GM21717 (cell line): ENCODE measurements at regions not wholly inside any gene's neighbourhood (a gene's known extent, or its start where the extent isn't known, plus 50 kb on each side); places are given as distances from the start of the nearest gene placed in this dataset.

Source experiments
- ATAC-seq: cut with Tn5 transposase; IDR thresholded peaks from one replicate; pipeline ENCODE4 v1.9.1; 2021; ENCODE audit warnings: mild to moderate bottlenecking, moderate library complexity; ENCODE audit not compliant: unreplicated experiment

DNA sequence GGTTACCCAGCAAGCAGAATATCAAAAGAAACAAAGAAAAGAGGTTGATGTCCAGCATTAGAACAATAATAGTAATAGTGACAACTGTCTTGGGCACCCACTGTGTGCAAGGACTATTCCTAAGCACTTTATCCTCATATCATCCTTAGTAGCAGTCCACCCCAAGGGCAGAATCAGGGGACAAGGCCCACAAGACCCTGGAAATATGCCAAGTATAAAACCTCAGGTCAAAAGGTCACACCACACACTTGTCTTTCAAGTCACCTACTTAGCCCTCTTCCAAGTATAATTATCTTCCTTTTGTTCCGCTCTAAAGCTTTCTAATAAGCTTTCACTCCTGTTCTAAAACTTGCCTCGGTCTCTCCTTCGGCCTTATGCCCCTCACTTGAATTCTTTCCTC, 124.0 kb upstream of the STT3B start:
- ATAC-seq: no peak

DNA sequence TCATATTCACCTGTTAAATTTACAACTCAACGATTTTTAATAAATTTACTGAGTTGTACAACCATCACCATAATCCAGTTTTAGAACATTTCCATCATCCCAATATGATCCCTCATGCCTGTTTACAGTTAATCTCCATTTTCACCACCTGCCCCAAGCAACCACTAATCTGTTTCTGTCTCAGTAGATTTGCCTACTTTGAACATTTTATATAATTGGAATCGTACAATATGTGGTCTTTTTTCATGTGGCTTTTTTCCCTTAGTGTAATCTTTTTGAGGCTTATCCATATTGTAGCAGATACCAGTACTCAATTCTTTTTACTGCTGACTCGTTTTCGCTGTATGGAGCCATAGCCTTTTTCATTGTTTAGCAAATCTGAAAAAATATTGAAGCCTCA, 123.3 kb upstream of the STT3B start:
- no peak for ATAC-seq

DNA sequence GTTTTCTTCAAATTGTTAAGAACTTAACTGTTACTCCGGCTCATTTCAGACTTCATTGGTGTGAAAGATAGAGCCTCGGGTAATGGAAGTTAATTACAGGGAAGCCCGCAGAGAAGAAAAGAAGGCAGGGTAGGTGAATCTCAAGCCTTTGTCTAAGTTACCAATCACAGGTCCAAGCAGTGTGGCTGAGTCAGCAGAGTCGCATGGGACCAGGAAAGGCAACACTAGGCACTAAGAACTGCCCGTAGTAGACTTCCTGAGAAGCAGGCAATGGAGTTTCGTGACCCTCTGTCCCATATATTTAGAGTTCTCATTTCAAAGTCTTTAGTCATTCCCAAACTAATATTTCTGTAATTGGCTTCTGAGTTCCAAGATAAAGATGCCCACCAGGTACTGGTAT, 122.9 kb upstream of the STT3B start:
- no peak for ATAC-seq

DNA sequence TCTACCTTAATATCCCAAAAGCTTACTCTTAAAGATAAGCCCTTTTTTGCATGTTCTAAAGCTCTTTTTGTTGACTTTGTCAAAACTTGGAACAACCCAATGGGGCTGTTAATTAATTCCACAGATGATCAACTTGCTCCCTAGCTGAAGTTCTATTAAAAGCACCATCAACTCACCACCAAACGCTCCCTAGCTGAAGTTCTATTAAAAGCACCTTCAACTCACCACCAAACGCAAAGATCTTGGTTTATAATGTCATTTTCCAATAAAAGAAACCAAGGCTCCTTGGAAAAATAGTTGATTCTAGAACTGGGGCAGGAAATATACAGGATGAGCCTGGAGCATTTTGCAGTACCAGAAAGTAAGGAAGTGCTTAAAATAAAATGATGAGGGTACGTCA, 122.3 kb upstream of the STT3B start:
- ATAC-seq: no peak

DNA sequence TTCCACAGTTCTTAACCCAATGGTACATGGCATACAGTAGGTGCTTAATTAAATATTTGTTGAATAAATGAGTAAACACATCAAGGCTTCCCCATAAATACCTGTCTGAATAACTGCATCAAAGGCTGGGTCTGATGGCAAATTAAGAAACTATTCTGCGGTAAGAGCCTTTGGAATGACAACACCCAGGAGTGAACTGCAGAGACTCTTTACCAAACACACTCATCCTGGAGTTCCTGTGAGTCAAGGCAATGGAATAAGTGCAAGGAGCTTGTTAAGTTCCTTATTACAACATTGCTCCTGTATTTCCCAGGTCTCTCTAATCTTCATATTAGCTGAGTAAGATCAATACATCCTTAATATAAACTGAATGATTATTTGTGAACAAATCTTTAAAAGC, 119.9 kb upstream of the STT3B start:
- no peak for ATAC-seq

DNA sequence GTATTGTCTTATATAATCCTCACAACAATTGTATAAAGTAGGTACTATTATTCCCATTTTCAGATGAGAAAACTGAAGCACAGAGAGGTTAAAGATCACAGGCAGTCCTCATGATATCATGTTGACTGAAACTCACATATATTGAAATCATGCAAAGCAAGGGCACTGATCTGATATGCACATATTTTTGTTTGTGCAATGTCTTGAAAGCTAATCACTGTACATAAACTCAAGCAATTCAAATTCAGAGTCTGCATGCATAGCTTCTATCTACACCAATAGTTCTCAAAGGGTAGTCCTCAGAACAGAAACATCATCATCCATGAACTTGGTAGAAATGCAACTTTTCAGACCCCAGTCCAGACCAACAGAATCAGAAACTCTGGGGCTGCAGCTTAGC, 119.2 kb upstream of the STT3B start:
- no peak for ATAC-seq

DNA sequence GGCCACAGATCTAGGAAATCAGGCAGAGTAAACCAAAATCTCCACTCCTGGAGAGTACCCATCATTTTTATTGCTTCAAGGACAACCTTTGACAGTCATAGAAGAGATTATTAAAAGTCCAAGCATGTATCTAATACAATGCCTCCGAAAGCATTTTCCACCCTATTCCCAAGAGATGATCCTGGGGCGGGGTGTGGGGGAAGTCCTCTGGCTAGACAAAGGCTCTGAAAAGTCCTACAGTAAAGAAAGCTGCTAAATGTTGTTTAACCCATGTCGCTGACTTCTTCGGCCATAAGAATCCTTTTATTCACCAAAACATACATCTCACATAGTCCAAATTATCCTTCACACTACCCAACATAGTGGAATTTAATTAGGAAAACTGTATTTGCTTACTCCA, 115.7 kb upstream of the STT3B start:
- ATAC-seq: no peak

DNA sequence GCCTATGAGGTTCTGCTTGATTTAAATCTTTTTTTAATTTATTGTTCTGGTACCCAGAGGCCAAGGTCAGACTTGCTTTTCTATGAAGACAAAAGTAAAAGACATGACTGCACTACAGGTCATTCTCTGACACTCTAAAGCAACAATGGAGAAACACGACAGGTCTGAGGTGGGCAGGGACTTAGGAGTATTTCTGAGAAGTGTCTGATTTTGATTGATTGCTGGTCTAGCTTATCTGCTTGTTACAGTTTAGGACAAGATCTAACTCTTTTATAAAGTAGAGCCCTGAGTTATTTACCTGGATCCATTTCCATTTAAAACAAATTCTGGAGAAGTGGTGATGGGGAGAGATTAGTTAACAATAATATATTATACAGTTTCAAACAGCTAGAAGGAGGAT, 115.2 kb upstream of the STT3B start:
- no peak for ATAC-seq

DNA sequence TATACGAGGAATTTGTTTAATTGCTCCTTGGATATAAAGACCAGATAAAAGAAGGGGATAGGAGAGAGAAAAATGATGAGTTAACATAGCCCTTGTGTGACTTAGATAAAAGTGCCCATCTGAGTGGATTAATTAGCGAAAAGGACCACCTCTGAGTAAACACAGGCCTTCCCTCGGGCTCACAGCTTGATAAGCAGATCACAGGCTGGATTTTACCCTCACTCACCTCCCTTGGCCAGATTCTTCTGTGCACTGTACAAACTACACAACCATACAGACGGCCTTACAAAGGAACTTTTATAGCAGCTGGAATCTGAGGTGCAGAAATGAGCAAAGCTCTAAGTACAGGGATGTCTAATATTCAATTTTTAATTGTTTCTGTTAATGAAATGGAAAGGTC, 112.4 kb upstream of the STT3B start:
- ATAC-seq: no peak

DNA sequence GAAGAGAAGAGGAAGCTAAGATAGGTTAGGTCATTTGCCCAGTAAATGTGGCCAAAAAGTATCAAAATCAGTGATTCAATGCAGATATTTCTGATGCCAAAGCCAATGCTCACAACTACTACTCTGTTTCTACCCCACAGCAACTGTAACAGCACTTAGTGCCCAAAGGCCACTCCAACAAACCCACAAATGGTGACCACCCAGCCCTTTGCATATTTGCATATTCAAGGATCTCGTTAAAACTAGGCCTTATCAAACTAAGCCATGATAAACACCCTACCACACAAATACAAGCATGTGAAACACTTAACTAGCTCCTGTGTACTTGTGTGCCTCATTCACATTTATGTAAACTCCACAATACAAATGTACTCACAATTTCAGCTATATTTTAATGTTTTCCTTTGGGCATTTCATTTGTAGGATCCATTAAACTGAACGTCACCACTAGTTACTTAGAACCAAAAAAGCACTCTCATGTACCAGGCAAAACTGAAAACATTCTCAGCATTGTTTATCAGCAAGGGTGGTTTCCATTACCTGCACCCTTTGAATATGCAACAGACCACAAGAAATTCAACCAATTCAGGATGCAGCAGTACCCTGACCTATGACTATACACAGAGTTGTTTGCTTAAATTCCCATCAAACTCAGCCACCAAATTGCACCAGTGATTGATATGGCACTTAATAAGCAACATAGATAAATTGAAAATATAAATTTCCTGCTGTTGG, 111.2 kb upstream of the STT3B start:
- ATAC-seq: peak; percentile 70

DNA sequence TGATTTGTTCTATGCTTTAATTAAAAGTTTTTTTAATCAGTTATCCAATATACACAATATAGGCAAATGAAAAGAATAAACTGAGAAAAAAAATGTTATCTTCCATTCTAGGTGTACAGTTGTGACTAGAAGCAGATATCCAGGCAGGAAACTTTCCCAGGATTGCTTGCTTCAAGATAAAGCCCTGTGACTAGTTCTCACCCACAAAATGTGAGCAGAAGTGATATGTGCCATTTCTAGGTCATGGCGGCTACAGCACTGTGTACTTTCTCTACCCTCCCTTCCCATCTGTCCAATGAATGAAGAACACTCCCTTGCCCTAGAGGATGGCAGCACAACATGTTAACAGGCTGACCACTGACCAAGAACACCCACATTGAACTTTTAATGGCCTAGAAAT, 110.5 kb upstream of the STT3B start:
- no peak for ATAC-seq

DNA sequence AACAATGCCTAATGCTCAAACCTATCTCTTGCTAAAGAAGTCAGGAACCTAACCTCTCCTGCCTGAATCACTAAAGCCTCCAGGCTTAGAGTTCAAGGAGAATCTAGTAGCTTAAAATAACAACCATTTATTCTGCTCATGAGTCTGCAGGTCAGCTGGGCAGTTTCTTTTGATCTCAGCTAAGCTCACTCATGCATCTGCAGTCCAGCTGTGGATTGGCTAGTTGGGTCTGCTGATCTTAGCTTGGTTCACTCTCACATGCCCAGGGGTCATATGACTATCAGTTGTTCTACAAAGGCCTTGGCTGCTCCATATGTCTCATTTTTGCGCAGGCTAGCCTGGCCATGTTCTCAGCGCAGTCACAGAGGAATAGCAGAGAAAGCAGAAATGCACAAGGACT, 109.2 kb upstream of the STT3B start:
- no peak for ATAC-seq

DNA sequence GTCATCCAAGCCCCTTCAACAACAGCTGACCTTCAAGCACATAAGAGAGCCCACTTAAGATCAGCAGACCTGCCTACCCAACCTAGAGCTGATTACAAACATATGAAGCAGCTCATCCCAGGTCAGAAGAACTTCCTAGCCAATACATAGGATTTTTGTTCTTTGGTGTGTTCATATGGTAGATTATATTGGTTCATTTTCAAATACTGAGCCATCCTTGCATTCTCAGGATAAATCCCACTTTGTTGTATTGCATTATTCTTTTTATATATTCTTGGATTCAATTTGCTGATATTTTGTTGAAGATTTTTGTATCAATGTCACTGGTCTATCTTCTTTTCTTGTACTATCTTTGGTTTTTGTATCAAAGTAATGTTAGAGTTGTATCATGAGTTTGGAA, 107.3 kb upstream of the STT3B start:
- no peak for ATAC-seq

DNA sequence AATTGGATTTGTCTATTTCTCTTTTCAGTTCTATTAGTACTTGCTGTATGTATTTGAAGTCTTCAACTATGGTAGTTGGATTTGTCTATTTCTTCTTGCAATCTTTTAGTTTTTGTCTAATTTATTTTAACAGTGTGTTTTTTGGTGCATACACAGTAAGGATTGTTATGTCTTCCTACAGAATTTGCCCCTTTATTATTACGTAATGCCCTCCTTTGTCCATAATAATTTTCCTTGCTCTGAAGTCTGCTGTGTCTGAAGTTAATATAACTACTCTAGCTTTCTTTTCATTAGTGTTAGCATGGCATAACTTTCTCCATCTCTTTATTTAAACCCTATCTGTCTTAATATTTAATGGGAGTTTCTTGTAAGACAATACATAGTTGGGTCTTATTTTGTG, 105.1 kb upstream of the STT3B start:
- ATAC-seq: no peak

DNA sequence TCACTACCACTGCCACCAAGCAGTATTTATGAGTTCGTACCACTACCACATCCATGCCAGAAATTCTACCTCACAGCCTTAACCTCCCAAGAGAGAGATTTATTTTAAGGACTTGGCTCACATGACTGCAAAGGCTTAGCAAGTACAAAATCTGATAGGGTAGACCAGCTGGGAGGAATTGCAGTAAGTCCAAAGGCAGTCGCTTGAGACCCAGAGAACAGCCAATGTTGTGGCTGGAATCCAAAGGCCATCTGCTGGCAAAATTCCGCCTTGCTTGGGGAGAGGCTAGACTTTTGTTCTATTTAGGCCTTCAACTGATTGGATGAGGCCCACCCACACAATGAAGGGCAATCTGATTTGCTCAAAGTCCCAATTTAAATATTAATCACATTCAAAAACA, 101.4 kb upstream of the STT3B start:
- no peak for ATAC-seq

DNA sequence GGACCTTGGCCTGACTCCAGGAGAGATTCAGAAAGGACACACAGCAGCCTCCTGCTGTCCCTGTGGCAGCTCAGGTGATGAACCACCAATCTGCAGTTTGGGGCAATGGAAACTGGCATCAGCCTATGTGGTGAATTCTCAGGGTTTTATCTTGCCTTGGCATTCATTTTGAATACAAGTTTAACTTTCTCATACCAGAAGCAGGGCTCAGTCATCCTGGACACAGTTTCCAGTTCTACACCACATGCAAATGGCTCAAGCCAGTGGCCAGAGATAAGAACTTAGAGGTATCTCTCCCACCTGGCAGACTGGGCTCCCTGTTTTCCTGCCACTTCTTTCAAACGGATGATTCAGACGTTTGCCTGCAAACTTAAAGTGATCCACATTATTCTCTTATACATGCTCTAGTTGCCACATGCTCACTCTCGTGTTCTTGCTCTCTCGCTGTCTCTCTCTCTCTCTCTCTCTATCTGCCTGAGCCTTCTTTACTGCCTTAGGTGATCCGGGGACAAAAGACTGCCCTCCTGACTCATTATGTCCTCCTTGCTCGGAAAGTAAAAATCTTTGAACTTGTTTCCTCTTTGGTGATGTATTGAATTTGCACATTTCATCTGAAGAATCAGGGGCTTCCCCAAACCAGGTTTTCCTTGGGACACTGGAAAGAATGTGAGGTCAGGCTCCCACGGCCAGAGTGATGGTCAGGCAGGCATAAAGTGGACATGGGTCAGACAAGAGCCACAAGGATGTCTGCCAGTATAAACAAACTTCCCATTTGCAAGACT, 99.6 kb upstream of the STT3B start:
- no peak for ATAC-seq

DNA sequence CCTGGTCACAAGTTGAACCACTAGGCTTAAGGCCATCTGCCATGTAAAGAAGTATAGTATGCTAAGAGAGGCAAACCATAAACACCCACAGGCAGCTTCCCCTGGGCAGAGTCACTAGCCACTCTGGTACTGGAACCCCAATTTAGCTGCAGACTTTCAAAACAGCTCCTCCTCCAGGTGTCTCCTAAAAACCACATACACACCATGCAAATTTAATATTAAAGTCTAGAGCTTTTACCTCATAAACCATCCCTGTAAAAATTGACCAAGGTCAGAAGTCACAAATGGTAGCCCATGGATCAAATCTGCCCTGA, 99.1 kb upstream of the STT3B start:
- ATAC-seq: no peak

DNA sequence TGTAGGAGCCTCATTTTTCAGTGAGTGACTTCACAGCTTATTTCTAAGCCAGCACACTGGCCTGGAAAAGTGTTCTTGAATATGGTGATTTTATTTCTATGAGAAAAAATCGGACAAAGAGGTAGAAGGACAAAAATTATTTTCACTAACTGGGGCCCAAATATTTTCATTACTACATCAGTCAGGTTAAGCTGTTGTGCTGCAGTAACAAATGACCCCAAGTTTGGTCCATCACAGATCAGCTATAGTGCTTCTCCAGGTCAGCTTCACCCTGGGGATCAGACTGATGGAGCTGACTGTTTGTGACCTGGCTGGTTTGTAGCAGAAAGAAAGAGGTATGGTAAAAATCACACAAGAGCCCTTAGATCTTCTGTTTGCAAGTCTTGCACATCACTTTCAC, 97.9 kb upstream of the STT3B start:
- no peak for ATAC-seq

DNA sequence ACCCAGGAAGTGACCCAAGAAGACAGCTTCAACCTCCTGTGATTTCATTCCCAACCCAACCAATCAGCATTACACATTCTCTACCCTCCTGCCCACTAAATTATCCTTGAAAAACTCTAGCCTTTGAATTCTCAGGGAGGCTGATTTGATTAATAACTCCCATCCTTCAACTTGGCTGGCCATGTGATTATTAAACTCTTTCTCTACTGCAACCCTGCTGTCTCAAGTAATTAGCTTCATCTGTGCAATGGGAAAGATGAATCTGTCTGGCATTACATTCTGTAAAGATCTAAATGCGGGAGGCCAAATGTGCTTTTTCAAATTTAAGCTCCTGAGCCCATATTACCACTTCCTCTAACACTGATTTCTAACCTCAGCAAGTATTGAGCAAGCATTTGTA, 95.9 kb upstream of the STT3B start:
- ATAC-seq: no peak

DNA sequence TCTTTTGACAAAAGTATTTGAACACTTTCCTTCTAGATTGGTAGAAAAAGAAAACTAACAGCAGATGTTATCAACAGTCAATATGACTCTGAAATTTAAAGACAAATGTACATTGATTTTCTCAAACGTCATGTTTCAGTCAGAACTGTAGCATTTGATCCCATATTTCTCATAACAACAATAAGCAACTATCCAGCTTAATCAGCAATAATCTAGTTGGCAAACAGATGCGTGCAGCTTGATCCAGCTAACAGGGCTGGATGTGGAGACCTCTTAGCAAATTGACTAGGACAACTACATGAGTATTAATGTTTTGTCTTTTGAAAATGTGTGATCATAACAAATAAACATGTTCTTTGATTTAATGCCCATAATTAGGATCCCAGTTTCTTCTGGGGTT, 94.0 kb upstream of the STT3B start:
- no peak for ATAC-seq

DNA sequence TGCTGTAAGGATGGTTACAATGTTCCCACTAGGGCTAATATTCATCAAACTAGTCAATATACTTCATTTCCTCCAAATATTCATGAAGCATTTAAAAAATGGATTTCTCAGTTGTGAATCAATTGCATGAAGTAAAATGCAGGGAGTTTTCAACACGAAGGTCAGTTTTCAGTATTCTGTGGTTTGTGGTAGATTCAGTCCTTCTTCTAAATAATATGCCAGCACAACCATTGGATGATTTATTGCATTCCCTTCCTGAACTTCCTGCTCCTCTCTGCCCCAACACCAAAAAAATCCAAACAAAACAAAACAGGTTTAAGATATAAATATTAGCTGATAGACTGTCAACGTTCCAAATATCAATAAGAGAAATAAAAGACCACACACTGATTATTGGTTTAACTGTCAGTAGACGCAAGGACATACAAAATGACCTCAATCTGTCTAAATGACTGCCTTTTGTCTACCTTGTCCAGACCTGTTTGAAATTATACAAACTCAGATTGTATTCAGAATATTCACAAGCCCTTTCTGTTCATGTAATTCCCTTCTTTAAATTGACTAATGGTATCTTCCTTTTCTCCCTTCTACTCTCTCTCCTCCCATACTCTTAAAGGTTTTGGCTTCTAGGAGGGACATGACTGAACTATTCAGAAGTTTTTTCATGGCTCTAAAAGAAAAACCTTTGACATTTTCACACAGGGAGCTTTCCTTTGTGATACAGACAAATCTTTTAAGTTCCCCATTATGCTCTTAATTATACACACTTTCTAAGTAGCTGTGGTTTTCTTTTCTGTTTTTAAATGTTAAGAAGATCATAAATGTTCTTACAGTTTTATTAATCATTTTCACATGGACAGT, 92.6 kb upstream of the STT3B start:
- no peak for ATAC-seq

DNA sequence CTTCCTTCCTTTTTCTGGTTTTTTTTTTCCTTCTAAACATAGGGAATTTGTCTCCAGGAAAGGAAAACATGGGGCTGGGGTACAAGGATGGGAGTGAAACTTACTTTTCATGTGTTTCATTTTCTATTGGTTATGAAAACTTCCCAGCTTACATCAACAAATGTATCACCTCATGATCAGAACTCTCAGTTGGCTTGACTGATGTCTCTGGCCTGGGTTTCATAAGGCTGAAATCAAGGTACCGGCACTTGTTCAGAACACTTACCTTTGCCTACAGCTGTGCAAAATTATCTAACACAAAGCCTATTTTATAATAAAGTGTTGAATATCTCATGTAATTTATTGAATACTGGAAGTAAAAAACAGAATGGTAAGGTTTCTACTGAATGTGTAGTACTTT, 91.8 kb upstream of the STT3B start:
- ATAC-seq: no peak
